NCI-H524 treated with DMSO at 0.1 percent for 48 hours (cell line): ENCODE measurements at regions not wholly inside any gene's neighbourhood (a gene's known extent, or its start where the extent isn't known, plus 50 kb on each side); places are given as distances from the start of the nearest gene placed in this dataset.

ENCODE experiments used
- DNase-seq: peaks from one replicate; lab custom pipeline; 2025; lab: John Stamatoyannopoulos, UW

DNA sequence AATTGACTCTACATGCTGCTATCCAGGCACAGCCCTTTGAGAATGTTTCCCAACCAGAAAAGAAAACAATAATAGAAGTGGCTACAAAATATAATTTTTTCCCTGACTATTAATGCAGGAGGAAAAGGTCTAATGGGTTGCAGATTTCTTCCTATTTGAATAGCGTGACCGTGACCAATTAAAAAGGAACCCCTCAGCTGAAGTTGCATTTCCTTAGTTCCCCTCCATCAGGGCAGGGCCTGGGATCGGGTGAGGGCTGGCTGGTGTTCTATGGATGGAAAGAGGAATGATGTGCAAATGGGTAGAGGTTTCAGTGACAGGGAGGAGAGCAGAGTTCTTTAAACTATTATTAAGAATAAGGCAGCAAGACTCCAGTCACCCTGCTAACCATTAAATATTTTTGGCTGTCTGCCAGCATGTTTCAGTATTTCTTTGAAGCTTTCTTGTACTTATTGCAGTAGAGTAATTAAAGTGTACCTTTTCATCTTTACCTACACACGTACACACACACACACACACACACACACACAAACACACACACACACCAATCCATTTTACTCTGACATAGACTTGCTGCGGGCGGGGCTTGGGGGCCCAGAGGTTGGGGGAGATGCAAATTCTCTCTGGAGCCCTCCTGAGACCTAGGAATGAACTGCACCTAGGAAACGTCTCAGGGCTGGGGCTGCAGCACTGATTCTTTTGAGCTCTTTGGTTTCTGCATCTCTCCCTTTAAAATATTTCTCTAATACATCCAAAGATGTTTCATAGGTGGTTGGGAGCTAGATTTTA lies 154.8 kb upstream of the SLC35B3 start:
- DNase-seq: no peak

DNA sequence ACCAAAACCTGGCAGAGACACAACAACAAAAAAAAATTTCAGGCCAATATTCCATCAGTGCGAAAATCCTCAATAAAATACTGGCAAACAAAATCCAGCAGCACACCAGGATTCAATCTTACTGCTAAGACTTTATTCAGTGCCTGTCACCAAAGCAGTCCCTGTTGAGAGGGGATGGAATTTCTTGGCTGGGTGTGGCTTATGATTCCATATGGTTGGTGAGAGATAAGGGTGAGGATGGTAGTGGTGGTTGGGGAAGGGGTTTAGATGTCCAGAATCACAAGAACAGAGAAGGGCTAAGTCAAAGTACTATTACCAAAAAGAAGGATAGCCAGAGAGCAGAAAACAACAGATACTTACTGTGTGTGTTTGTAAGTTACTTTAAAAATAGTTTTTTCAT lies 152.8 kb upstream of the SLC35B3 start:
- DNase-seq: no peak

GRCh38 chr6:8583291-8583690 lies 147.9 kb upstream of the SLC35B3 start:
- no peak for DNase-seq

DNA sequence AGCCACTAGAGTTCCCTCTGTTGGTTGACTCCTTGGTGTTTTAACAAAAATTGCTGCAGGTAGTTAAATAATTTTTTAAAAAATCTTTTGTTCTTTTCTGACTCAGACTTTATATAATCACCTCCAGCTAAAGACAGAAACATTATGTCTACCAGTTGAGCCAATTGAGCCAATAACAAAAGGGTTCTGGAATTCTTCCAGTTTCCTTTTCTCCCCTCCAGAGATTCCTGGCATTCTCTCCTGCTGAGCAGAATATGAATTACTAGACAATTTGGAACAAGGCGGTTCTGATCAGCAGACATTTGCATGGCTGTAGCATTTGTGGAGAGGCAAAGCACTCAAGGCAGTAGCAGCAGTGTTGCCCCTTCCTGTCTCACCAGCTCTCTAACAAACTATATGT lies 144.0 kb upstream of the SLC35B3 start:
- no peak for DNase-seq

- no peak for DNase-seq
These were observed 142.7 kb upstream of the SLC35B3 start for GRCh38 chr6:8578006-8578405.

- DNase-seq: no peak
These were observed 139.6 kb upstream of the SLC35B3 start for GRCh38 chr6:8574749-8575468.

GRCh38 chr6:8574311-8574710 lies 139.0 kb upstream of the SLC35B3 start:
- no peak for DNase-seq

GRCh38 chr6:8570256-8570920 lies 135.0 kb upstream of the SLC35B3 start:
- no peak for DNase-seq

- DNase-seq: no peak
These were observed 126.8 kb upstream of the SLC35B3 start for GRCh38 chr6:8562125-8562524.

- no peak for DNase-seq
These were observed 123.6 kb upstream of the SLC35B3 start for GRCh38 chr6:8558953-8559352.

- no peak for DNase-seq
These were observed 121.8 kb upstream of the SLC35B3 start for GRCh38 chr6:8557014-8557748.

- no peak for DNase-seq
These were observed 121.1 kb upstream of the SLC35B3 start for GRCh38 chr6:8556370-8557013.

- no peak for DNase-seq
These were observed 116.6 kb upstream of the SLC35B3 start for GRCh38 chr6:8551993-8552392.

GRCh38 chr6:8551386-8551785 lies 116.0 kb upstream of the SLC35B3 start:
- DNase-seq: no peak

- DNase-seq: no peak
These were observed 113.9 kb upstream of the SLC35B3 start for GRCh38 chr6:8549074-8549790.

DNA sequence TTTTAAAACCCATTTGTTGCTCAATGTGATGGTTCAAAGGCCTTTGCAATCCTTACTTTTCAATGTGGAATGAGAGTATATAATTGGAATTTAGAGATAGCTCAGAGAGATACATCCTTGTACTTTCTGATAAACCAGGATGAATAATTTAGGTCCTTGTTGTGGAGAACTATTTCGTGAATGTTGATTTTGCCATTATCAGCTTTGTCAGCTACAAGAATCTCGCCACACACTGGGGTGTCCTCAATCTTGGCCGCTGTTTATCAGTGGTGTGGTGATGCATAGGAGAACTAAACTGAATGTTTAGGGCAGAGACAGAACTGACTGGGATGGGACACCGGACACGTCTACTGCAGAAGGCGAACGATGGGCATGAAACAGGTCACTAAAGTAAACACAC lies 111.2 kb upstream of the SLC35B3 start:
- no peak for DNase-seq

- no peak for DNase-seq
These were observed 110.0 kb upstream of the SLC35B3 start for GRCh38 chr6:8545336-8545735.

GRCh38 chr6:8543714-8544113 lies 108.4 kb upstream of the SLC35B3 start:
- no peak for DNase-seq

- no peak for DNase-seq
These were observed 104.1 kb upstream of the SLC35B3 start for GRCh38 chr6:8539453-8539852.

GRCh38 chr6:8536122-8536521 lies 100.8 kb upstream of the SLC35B3 start:
- DNase-seq: no peak

DNA sequence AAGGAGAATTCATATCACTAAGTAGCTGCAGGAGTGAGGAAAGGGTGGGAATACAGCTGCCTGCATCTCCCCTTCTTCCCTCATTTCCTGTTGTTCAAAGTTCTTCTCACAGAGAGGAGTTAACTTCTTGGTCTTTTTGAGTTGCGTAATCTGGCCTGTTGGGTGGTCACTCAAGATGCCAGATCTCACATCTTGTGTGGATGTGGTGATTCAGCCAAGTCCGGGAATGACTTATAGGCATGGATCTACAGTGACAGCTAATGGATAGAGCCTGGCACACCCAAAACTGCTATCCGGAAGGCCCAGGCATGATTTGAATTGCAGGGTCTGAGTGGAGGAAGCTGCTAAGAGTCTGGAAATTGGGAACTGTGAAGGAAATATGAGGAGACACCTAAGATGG lies 100.2 kb upstream of the SLC35B3 start:
- no peak for DNase-seq
